HEK293 (cell line): ENCODE measurements at regions not wholly inside any gene's neighbourhood (a gene's known extent, or its start where the extent isn't known, plus 50 kb on each side); places are given as distances from the start of the nearest gene placed in this dataset.
A peak's percentile ranks its signal among the peaks of the same experiment; 100 is the strongest.

Experiments used
- CTCF ChIA-PET: fragments of 350-600 bp; formaldehyde crosslinking; extraction: SDS; loops from one replicate; lab custom pipeline; 2021; ENCODE audit warnings: antibody characterized with exemption; lab: Yijun Ruan, JAX
- POLR2A ChIA-PET: fragments of 300-600 bp; formaldehyde crosslinking; extraction: SDS; loops from one replicate; lab custom pipeline; 2020; ENCODE audit warnings: antibody characterized with exemption, inconsistent platforms; lab: Yijun Ruan, JAX
- H3K27ac ChIP-seq: fragments of 200-500 bp; sonication (Bioruptor generic); 2 replicates; pipeline ENCODE4 v1.5.1; 2014; ENCODE audit warnings: low read depth, low read length, control low read depth, inconsistent platforms; ENCODE audit errors: extremely low read depth
- H3K36me3 ChIP-seq, 2 experiments: fragments of 200-500 bp in 1 of 2; sonication (Bioruptor generic) in 1 of 2; 1 replicate in 1 of 2; 2 replicates in 1 of 2; pipeline ENCODE4 v1.5.1; 2014 to 2017; ENCODE audit warnings: inconsistent platforms in 2 of 2, low read length in 2 of 2; ENCODE audit not compliant: control insufficient read depth in 2 of 2, insufficient read depth in 1 of 2
- H3K4me1 ChIP-seq: fragments of 200-500 bp; sonication (Bioruptor generic); 2 replicates; pipeline ENCODE4 v1.5.1; 2014; ENCODE audit warnings: mild to moderate bottlenecking, low read length, inconsistent platforms; ENCODE audit not compliant: control insufficient read depth, insufficient read depth
- H3K4me3 ChIP-seq: 2 replicates; pipeline ENCODE4 v1.5.1; 2011; ENCODE audit warnings: low read depth, mild to moderate bottlenecking, control low read depth, low read length, moderate library complexity
- H3K9me3 ChIP-seq: fragments of 200-500 bp; sonication (Bioruptor generic); 2 replicates; pipeline ENCODE4 v1.5.1; 2014; ENCODE audit warnings: low read depth, low read length, inconsistent platforms; ENCODE audit not compliant: control insufficient read depth, insufficient read depth
- KLF7 ChIP-seq: fragments of 450-650 bp; formaldehyde crosslinking; IDR thresholded peaks from 2 replicates; pipeline ENCODE4 v1.5.1; 2016; ENCODE audit warnings: missing biosample characterization, missing genetic modification characterization, borderline replicate concordance
- MYNN ChIP-seq: fragments of 450-650 bp; formaldehyde crosslinking; IDR thresholded peaks from 2 replicates; pipeline ENCODE4 v1.5.1; 2016; ENCODE audit warnings: missing biosample characterization, missing genetic modification characterization, borderline replicate concordance
- SETDB1 ChIP-seq: IDR thresholded peaks from one replicate; pipeline ENCODE4 v1.6.1; 2017; ENCODE audit warnings: mild to moderate bottlenecking, low read length, moderate library complexity, mixed read lengths; ENCODE audit not compliant: insufficient read length
- TCF7L2 ChIP-seq: IDR thresholded peaks from 2 replicates; pipeline ENCODE4 v1.6.1; 2011; ENCODE audit warnings: low read depth, mild to moderate bottlenecking, inconsistent platforms, low read length, moderate library complexity, borderline replicate concordance
- TRIM28 ChIP-seq: IDR thresholded peaks from 2 replicates; pipeline ENCODE4 v1.6.1; 2011; ENCODE audit warnings: low read length, control low read depth, borderline replicate concordance
- WT1 ChIP-seq: fragments of 450-650 bp; formaldehyde crosslinking; IDR thresholded peaks from 2 replicates; pipeline ENCODE4 v1.5.1; 2016; ENCODE audit warnings: missing biosample characterization, missing genetic modification characterization
- ZNF18 ChIP-seq: fragments of 450-650 bp; formaldehyde crosslinking; IDR thresholded peaks from 2 replicates; pipeline ENCODE4 v1.5.1; 2016; ENCODE audit warnings: missing biosample characterization, missing genetic modification characterization
- ZNF2 ChIP-seq: fragments of 450-650 bp; formaldehyde crosslinking; IDR thresholded peaks from 2 replicates; pipeline ENCODE4 v1.5.1; 2016; ENCODE audit warnings: missing biosample characterization, missing genetic modification characterization
- ZNF426 ChIP-seq: fragments of 450-650 bp; formaldehyde crosslinking; IDR thresholded peaks from 2 replicates; pipeline ENCODE4 v1.5.1; 2017; ENCODE audit warnings: missing biosample characterization, missing genetic modification characterization, mild to moderate bottlenecking, inconsistent platforms, moderate library complexity
- ZNF518A ChIP-seq: fragments of 450-650 bp; formaldehyde crosslinking; conservative IDR thresholded peaks from 2 replicates; pipeline ENCODE4 v1.5.1; 2016; ENCODE audit warnings: low read depth, missing biosample characterization, missing genetic modification characterization
- ZNF621 ChIP-seq: fragments of 450-650 bp; formaldehyde crosslinking; IDR thresholded peaks from 2 replicates; pipeline ENCODE4 v1.5.1; 2017; ENCODE audit warnings: missing biosample characterization, missing genetic modification characterization
- ZNF791 ChIP-seq: fragments of 450-650 bp; formaldehyde crosslinking; IDR thresholded peaks from 2 replicates; pipeline ENCODE4 v1.5.1; 2016; ENCODE audit warnings: missing biosample characterization, missing genetic modification characterization
- TF ChIP-seq, protein P1 (sequence below): fragments of 450-650 bp; formaldehyde crosslinking; IDR thresholded peaks from 2 replicates; pipeline ENCODE4 v1.5.1; 2016; ENCODE audit warnings: missing biosample characterization, missing genetic modification characterization
- TF ChIP-seq, protein P2 (sequence below): fragments of 450-650 bp; formaldehyde crosslinking; IDR thresholded peaks from 2 replicates; pipeline ENCODE4 v1.5.0; 2017; ENCODE audit warnings: missing biosample characterization, missing genetic modification characterization, borderline replicate concordance

DNA sequence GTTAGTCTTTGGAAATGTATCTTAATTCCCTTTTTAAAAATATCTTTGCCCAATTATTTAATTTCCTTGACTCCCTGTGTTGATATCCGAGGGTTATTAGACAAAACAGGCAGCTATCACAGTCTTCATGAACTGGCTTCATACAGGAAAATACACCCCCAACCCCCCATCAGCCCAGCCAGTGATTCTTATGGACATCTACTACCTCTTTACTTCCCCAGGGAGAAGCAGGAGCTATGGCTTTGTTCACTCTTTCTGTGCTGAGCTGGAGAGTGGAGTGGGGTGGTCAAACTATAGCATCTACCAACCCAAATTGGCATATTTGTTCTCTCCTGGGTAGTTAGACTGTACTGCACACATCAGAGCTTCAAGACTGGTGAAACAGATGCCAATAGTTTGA is 134.4 kb upstream of the SLC38A2 start (continued):
- TF ChIP-seq ZNF18 = no peak

DNA sequence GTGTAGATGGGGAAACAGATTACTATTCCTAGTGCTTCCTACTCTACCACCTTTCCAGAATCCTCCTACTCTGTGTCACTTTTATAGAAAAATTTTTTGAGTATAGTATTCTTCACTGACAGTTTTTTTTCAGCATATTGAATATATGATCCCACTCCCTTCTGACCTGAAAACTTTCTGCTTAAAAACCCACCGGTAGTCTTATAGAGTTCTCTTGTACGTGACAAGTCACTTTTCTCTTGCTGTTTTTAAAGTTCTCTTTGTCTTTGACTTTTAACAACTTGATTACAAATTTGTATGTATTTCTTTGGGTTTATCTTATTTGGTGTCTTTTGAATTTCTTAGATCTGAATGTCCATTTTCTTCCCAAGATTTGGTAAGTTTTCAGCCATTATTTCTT is 133.6 kb upstream of the SLC38A2 start:
- POLR2A ChIA-PET = no interaction called here
- Histone ChIP-seq H3K4me1 (no peaks in the 10 kb centered on the region), H3K9me3 (no peaks in the 10 kb centered on the region), H3K27ac (no peak overlapping the region), H3K36me3 (no peaks in the 10 kb centered on the region), H3K4me3 (no peak overlapping the region)
- TF ChIP-seq ZNF518A (tag by site-specific recombination) (no peak), SETDB1 (peak; percentile 93), MYNN (no peak), TCF7L2 (no peak), ZNF426 (no peak), TRIM28 (peak; percentile 64; the same call in 1 of the 2 replicates), ZNF791 (tag by site-specific recombination) (peak; percentile 99), ZNF2 (tag by site-specific recombination) (no peak)
- TF ChIP-seq, protein P1, sequence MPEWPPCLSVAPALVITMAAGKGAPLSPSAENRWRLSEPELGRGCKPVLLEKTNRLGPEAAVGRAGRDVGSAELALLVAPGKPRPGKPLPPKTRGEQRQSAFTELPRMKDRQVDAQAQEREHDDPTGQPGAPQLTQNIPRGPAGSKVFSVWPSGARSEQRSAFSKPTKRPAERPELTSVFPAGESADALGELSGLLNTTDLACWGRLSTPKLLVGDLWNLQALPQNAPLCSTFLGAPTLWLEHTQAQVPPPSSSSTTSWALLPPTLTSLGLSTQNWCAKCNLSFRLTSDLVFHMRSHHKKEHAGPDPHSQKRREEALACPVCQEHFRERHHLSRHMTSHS (tag by site-specific recombination) = no peak
- TF ChIP-seq, protein P2, sequence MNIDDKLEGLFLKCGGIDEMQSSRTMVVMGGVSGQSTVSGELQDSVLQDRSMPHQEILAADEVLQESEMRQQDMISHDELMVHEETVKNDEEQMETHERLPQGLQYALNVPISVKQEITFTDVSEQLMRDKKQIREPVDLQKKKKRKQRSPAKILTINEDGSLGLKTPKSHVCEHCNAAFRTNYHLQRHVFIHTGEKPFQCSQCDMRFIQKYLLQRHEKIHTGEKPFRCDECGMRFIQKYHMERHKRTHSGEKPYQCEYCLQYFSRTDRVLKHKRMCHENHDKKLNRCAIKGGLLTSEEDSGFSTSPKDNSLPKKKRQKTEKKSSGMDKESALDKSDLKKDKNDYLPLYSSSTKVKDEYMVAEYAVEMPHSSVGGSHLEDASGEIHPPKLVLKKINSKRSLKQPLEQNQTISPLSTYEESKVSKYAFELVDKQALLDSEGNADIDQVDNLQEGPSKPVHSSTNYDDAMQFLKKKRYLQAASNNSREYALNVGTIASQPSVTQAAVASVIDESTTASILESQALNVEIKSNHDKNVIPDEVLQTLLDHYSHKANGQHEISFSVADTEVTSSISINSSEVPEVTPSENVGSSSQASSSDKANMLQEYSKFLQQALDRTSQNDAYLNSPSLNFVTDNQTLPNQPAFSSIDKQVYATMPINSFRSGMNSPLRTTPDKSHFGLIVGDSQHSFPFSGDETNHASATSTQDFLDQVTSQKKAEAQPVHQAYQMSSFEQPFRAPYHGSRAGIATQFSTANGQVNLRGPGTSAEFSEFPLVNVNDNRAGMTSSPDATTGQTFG (tag by site-specific recombination) = no peak
- CTCF ChIA-PET = no interaction called here

DNA sequence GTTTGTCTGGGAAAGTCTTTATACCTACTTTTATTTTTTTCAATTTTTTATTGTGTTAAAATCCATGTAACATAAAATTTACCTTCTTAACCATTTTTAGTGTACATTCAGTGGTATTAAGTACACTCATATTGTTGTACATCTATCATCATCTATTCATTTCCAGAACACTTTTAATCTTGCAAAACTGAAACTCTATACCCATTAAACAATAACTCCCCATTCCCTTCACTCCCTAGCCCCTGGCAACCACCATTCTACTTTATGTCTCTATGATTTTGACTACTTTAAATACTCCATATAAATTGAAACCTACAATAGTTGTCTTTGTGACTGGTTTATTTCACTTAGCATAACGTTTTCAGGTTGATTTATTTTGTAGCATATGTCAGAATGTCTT is 131.9 kb upstream of the SLC38A2 start:
- Histone ChIP-seq H3K4me3 (no peak overlapping the region), H3K27ac (no peak overlapping the region), H3K4me1 (no peaks in the 10 kb centered on the region), H3K9me3 (no peaks in the 10 kb centered on the region), H3K36me3 (no peaks in the 10 kb centered on the region)
- ChIA-PET CTCF (no interaction called here), POLR2A (no interaction called here)
- TF ChIP-seq KLF7 (tag by site-specific recombination) (no peak), ZNF621 (tag by site-specific recombination) (no peak), WT1 (peak; percentile 97)
